ENCODE measurements at regions not wholly inside any gene's neighbourhood (a gene's known extent, or its start where the extent isn't known, plus 50 kb on each side); places are given as distances from the start of the nearest gene placed in this dataset.

DNA sequence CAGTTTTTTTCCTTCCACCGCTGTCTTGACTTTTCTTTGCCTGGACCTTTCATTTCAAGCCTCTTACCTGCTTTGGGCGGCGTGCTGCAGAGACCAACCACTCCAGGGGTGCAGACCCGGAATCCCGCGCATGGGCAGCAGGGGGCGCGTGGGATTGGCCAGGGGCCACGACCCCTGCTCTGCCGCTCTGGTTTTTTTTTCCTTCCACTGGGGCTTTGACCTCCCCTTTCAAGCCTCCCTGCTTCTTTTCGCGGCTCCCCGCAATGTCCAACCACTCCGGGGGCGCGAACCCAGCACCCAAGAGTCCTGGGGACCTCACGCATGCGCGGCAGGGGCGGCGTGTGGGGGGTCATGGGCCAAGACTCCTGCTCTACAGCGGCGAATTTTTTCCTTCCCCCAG lies 325.1 kb downstream of the ALG10 start:
- DNase-seq: no peak

DNA sequence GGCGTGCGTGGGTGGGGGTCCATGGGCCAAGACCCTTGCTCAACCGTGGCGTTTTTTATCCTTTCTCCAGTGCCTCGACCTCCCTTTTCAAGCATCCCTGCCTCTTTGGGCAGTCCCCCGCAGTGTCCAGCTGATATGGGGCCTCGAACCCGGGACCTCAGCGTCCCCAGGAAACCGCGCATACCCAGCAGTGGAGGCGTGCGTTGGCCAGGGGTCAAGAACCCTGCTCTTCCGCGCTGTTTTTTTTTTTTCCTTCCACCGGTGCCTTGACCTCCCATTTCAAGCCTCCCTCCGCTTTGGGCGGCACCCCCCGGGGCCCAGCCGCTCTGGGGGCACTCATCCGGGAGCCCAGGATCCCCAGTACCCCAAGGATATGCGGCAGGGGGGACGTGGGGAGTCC lies 325.8 kb downstream of the ALG10 start:
- DNase-seq: no peak

DNA sequence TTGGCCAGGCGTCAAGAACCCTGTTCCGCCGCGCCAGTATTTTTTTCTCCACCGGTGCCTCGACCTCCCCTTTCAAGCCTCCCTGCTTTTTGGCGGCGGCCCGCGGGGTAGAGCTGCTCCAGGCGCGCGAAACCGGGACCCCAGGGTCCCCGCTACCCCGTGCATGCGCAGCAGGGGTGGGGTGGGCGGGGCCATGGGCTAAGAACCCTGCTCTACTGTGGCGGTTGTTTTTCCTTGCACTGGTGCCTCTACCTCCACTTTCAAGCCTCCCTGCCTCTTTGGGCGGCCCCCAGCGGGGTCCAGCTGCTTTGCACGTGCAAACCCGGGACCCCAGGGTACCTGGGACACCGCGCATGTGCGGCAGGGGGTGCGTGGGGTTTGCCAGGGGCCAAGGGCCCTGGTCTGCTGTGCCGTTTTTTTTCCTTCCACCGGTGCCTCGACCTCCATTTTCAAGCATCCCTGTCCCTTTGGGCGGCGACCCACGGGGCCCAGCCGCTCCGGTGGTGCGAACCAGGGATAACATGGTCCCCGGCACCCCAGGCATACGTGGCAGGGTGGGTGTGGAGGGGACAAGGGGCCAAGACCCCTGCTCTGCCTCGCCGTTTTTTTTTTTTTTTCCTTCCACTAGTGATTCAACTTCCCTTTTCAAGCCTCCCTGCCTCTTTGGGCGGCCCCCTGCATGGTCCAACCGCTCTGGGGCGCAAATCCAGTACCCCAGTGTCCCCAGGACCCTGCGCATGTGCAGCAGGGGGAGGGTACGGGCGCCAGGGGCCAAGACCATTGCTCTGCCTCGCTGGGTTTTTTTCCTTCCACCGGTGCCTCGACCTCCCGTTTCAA lies 326.8 kb downstream of the ALG10 start:
- DNase-seq: no peak

DNA sequence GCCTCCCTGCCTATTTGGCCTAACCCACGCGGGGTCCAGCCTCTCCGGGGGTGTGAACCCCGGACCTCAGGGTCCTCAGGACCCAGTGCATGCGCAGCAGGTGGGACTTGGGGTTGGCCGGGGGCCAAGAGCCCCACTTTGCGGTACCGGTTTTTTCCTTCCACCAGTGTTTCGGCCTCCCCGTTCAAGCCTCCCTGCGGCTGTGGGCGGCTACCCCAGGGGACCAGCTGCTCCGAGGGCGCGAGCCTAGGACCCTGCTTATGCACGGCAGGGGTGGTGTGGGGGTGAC lies 327.3 kb downstream of the ALG10 start:
- DNase-seq: no peak

DNA sequence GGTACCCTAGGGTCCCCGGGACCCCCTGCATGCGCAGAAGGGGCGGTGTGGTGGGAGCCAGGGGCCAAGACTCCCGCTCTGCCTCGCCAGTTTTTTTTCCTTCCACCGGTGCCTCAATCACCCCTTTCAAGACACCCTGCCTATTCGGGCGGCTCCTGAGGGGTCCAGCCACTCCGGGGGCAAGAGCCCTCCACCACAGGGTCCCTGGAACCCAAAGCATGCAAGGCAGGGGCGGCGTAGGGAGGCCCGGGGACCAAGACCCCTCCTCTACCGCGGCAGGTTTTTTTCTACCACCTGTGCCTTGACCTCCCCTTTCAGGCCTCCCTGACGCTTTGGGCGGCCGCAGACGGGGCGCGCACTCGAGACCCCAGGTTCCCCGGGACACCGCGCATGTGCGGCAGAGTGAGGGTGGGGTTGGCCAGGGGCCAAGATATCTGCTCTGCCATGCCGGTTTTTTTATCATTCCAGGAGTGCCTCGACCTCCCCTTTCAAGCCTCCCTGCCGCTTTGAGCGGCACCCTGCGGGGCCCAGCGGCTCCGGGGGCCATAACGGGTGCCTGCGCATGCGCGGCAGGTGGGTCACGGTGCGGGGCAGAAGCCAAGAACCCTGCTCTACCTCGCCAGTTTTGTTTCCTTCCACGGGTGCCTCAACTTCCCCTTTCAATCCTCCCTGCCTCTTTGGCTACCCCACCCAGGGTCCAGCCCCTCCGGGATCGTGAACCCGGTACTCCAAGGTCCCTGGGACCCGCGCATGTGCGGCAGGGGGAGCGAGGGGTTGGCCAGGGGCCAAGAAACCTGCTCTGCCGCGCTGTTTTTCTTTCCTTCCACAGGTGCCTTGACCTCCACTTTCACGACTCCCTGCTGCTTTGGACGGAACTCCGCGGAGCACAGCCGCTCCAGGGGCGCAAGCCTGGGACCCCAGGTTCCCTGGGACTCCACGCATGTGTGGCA lies 328.1 kb downstream of the ALG10 start:
- DNase-seq: no peak

DNA sequence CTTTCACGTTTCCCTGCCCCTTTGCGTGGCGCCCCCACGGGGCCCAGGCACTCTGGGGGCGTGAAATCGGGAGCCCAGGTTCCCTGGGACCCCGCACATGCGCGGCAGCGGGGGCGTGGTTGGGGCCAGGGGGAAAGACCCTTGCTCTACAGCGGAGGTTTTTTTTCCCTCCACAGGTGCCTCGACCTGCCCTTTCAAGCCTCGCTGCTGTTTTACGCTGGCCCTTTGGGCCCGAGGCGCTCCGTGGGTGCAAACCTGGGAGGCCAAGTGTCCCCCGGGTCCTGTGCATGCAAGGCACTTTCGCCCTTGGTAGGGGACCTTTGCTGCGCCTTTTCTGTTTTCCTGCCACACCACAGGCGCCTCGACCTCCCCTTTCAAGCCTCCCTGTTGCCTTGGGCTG lies 329.8 kb downstream of the ALG10 start:
- no peak for DNase-seq

DNA sequence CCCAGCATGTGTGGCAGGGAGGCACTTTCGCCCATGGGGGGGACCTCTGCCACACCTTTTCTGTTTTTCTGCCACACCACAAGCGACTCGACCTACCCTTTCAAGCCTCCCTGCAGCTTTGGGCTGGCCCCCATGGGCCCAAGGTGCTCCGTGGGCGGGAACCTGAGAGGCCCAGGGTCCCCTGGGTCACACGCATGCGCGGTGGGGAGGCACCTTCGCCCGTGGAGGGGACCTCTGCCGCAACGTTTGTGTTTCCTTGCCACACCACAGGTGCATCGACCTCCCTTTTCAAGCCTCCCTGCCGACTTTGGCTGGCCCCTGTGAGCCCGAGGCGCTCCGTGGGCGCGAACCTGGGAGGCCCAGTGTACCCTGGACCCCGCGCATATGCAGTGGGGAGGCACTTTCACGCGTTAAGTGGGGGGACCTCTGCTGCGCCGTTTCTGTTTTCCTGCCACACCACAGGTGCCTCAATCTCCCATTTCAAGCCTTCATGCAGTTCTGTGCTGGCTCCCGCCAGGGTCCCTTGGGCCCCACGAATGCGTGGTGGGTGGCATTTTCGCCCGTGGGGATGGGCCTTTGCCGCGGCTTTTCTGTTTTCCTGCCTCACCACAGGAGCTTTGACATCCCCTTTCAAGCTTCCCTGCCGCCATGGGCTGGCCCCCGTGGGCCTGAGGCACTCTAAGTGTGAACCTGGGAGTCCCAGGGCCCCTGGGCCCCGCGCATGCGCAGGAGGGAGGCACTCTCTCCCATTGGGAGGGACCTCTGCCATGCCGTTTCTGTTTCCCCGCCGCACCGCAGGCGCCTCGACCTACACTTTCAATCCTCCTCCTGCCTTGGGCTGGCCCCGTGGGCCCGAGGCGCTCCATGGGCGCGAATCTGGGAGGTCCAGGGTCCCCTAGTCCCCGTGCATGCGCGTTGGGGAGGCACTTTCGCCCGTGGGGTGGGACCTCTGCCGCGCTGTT lies 332.2 kb downstream of the ALG10 start:
- DNase-seq: no peak

DNA sequence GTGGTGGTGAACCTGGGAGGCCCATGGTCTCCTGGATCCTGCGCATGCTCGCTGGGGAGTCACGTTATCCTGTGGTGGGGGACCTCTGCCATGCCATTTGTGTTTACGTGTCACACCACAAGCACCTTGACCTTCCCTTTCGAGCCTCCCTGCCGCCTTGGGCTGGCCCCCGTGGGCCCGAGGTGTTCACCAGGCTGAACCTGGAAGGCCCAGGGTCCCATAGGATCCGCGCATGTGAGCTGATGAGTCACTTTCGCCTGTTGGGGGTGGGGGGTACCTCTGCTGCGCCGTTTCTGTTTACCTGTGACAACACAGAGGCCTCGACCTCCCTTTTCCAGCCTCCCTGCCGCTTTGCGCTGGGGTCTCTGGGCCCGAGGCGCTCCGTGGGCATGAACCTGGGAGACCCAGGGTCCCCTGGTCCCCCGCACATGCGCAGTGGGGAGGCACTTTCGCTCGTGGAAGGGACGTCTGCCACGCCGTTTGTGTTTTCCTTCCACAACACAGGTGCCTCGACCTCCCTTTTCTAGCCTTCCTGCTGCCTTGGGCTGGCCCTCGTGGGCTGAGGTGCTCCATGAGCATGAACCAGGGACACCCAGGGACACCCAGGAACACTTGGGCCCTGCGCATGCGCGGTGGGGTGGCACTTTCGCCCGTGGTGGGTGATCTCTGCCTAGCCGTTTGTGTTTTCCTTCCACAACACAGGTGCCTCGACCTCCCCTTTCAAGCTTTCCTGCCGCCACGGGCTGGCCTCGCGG lies 334.1 kb downstream of the ALG10 start:
- DNase-seq: no peak

DNA sequence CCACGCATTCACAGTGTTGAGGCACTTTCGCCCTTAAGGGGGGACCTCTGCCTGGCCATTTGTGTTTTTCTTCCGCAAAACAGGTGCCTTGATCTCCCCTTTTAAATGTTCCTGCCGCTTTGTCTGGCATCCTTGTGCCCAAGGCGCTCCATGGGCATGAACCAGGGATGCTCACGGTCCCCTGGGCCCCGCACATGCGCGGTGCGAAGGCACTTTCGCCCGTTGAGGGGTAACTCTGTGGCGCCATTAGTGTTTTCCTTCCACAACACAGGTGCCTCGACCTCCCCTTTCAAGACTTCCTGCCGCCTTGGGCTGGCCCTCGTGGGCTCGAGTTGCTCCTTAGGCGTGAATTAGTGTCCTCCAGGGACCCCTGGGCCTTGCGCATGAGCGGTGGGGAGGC lies 335.5 kb downstream of the ALG10 start:
- no peak for DNase-seq

DNA sequence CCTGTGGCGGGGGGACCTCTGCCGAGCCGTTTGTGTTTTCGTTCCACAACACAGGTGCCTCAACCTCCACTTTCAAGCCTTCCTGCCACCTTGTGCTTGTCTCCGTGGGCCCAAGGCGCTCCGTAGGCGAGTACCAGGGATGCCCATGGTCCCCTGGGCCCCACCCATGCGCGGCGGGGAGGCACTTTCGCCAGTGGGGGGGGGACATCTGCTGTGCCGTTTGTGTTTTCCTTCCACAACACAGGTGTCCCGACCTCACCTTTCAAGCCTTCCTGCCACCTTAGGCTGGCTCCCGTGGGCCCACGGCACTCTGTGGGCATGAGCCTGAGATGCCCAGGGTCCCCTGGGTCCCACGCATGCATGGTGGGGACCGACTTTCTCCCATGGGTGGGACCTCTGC lies 335.9 kb downstream of the ALG10 start:
- DNase-seq: no peak

DNA sequence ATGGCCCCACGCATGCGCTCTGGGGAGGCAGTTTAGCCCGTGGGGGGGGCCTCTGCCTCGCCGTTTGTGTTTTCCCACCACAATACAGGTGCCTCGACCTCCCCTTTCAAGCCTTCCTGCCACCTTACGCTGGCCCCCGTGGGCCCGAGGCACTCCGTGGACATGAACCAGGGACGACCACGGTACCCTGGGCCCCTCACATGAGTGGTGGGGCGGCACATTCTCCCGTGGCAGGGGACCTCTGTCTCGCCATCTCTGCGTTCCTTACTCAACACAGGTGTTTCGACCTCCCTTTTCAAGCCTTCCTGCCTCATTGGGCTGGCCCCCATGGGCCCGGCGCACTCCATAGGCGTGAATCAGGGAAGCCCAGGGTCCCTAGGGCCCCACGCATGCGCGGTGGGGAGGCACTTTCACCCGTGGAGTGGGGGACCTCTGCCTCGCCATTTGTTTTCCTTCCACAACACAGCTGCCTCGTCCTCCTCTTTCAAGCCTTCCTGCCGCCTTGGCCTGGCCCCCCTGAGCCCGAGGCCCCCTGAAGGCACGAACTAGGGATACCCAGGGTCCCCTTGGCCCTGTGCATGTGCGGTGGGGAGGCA lies 339.5 kb downstream of the ALG10 start:
- DNase-seq: no peak

DNA sequence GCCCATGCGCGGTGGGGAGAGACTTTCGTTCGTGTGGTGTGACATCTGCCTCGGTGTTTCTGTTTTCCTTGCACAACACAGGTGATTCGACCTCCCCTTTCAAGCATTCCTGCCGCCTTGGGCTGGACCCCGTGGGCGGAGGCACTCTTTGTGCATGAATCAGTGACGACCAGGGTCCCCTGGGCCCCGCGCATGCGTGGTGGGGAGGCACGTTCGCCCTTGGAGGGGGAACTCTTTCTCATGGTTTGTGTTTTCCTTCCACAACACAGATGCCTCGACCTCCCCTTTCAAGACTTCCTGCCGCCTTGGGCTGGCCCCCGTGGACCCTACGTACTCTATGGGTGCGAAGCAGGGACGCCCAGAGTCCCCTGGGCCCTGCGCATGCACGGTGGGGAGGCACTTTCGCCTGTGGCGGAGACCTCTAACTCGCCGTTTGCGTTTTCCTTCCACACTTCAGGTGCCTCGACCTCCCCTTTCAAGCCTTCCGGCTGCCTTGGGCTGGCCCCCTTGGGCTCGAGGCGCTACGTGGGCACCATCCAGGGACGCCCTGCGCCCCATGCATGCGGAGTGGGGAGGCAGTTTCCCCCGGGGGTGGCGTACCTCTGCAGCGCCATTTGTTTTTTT lies 340.9 kb downstream of the ALG10 start:
- DNase-seq: no peak

DNA sequence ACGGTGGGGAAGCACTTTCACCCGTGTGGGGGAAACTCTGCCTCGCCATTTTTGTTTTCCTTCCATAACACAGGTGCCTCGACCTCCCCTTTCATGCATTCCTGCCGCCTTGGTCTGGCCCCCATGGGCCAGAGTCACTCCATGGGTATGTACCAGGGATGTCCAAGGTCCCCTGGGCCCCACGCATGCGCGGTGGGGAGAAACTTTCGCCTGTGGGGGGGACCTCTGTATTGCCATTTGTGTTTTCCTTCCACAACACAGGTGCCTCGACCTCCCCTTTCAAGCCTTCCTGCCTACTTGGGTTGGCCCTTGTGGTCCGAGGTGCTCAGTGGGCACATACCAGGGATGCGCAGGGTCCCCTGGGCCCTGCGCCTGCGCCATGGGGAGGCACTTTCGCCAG lies 345.8 kb downstream of the ALG10 start:
- DNase-seq: no peak

DNA sequence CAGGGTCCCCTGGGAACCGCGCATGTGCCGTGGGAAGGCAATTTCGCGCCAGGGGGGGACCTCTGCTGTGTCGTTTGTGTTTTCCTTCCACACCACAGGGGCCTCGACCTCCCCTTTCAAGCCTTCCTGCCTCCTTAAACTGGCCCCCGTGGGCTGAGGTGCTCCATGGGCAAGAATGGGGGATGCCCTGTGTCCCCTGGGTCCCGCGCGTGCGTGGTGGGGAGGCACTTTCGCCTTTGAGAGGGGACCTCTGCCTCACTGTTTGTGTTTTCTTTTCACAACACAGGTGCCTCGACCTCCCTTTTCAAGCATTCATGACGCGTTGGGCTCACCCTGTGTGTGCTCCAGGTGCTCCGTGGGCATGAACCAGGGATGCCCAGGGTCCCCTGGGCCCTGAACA lies 348.8 kb downstream of the ALG10 start:
- DNase-seq: no peak

DNA sequence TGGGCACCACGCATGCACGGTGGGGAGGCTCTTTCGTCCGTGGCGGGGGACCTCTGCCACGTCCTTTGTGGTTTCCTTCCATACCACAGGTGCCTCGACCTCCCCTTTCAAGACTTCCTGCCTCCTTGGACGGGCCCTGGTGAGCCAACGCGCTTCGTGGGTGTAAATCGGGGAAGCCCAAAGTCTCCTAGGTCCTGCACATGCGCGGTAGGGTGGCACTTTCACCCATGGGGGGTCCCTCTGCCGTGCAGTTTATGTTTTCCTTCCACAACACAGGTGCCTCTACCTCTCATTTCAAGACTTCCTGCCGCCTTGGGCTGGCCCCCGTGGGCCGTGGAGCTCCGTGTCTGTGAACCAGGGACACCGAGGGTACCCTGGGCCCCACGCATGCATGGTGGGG lies 349.7 kb downstream of the ALG10 start:
- DNase-seq: no peak

DNA sequence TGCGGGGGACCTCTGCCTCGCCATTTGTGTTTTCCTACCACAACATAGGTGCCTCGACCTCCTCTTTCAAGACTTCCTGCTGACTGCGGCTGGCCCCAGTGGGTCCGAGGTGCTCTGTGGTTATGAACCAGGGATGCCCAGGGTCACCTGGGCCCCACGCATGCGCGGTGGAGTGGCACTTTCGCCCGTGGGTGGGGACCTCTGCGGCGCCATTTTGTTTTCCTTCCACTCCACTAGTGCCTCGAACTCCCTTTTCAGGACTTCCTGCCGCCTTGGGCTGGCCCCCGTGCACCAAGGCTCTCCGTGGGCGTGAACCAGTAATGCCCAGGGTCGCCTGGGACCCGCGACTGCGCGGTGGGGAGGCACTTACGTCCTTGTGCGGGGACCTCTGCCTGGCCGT lies 351.6 kb downstream of the ALG10 start:
- DNase-seq: no peak

DNA sequence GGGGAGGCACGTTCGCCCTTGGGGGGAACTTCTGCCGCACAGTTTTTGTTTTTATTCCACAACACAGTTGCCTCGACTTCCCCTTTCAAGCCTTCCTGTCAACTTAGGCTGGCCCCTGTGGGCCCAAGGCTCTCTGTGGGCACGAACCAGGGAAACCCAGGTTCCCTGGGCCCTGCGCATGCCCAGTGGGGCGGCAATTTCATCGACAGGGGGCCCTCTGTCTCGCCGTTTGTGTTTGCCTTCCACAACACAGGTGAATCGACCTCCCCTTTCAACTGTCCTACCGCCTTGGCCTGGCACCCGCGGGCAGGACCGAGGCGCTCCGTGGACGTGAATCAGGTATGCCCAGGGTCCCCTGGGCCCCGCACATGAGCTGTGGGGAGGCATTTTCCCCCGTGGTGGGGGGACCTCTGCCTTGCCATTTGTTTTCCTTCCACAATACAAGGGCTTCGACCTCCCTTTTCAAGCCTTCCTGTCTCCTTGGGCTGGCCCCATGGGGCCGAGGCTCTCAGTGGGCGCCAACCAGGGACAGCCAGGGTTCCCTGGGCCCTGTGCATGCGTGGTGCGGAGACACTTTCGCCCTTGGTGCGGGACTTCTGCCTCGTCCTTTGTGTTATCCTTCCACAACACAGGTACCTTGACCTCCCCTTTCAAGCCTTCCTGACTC lies 354.0 kb downstream of the ALG10 start:
- no peak for DNase-seq

DNA sequence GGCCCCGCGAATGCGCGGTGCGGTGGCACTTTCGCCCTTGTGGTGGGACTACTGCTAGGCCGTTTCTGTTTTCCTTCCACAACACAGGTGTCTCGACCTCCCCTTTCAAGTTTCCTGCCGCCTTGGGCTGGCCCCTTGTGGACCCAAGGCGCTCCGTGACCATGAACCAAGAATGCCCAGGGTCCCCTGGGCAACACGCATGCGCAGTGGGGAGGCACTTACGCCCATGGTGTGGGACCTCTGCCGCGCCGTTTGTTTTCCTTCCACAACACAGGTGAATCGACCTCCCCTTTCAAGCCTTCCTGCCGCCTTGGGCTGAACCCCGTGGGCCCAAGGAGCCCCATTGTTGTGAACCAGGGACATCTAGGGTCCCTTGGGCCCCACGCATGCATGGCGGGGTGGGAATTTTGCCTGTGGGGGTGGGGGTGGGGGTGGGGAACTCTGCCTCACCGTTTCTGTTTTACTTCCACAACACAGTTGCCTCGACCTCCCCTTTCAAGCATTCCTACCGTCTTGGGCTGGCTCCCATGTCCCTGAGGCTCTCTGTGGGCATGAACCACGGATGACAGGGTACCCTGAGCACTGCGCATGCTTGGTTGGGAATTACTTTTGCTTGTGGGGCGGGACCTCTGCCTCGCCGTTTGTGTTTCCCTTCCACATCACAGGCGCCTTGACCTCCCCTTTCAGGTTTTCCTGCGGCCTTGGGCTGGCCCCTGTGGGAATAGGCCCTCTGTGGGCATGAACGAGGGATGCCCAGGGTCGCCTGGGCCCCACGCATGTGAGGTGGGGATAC lies 355.1 kb downstream of the ALG10 start:
- no peak for DNase-seq

DNA sequence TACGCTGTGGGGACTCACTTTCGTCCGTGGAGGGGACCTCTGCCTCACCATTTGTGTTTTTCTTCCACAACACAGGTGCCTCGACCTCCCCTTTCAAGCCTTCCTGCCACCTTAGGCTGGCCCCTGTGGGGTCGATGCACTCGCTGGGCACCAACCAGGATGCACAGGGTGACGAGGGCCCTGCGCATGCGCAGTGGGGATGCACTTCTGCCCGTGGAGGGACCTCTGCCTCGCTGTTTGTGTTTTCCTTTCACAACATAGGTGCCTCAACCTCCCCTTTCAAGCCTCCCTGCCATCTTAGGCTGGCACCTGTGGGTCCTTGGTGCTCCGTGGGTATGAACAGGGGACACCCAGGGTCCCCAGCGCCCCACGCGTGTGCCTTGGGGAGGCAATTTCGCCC lies 356.8 kb downstream of the ALG10 start:
- DNase-seq: no peak

DNA sequence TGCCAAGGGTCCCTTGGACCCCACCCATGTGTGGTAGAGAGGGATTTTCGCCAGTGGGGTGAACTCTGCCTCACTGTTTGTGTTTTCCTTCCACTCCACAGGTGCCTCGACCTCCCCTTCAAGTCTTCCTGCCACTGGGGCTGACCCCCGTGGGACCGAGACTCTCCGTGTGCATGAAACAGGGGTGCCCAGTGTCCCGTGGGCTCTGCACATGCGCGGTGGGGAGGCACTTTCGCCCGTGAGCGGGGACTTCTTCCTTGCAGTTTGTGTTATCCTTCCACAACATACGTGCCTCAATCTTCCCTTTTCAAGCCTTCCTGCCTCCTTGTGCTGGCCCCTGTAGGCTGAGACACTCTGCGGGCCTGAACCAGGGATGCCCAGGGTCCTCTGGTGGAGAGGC lies 362.4 kb downstream of the ALG10 start:
- DNase-seq: no peak
